ENCODE measurements at regions not wholly inside any gene's neighbourhood (a gene's known extent, or its start where the extent isn't known, plus 50 kb on each side); places are given as distances from the start of the nearest gene placed in this dataset.

DNA sequence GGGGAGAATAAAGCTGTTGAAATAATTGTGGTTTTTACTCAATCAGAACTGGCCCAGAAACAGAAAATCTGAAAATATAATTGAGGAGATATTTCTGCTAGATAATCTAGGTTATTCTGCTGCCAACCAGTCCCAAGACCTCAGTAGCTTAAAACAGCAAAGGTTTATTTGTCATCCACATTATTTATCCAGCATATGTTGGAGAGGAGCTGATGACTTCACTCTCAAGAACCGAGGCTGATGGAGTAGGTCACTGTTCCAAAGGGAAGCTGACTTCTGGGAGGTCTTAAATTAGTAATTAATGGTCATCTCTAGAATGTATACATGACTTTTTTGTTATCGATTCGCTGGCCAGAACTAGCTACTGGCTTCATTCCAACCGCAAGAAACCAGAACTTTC is 124.8 kb upstream of the CTNNA2 start:
- TF ChIP-seq POLR2AphosphoS5 (IDR thresholded peaks at IDR 0.05) (no peak), POLR2A (IDR thresholded peaks at IDR 0.05) (no peak)
- TF ChIP-seq, protein P1, sequence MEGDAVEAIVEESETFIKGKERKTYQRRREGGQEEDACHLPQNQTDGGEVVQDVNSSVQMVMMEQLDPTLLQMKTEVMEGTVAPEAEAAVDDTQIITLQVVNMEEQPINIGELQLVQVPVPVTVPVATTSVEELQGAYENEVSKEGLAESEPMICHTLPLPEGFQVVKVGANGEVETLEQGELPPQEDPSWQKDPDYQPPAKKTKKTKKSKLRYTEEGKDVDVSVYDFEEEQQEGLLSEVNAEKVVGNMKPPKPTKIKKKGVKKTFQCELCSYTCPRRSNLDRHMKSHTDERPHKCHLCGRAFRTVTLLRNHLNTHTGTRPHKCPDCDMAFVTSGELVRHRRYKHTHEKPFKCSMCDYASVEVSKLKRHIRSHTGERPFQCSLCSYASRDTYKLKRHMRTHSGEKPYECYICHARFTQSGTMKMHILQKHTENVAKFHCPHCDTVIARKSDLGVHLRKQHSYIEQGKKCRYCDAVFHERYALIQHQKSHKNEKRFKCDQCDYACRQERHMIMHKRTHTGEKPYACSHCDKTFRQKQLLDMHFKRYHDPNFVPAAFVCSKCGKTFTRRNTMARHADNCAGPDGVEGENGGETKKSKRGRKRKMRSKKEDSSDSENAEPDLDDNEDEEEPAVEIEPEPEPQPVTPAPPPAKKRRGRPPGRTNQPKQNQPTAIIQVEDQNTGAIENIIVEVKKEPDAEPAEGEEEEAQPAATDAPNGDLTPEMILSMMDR (IDR thresholded peaks at IDR 0.05 in 8 of 11, conservative IDR thresholded peaks at IDR 0.05 in 3 of 11): no peak
